Sigmoid colon (tissue), 4 donors: ENCODE measurements at regions not wholly inside any gene's neighbourhood (a gene's known extent, or its start where the extent isn't known, plus 50 kb on each side); places are given as distances from the start of the nearest gene placed in this dataset.

Experiments
- EP300 ChIP-seq, 4 donors: sonication (generic); formaldehyde crosslinking; IDR thresholded peaks; one replicate each; pipeline ENCODE4 v1.6.1; 2017; ENCODE audit warnings: antibody characterized with exemption in 4 of 4
- POLR2A ChIP-seq, 2 donors: fragments of 450-650 bp; IDR thresholded peaks; one replicate each; pipeline ENCODE4 v1.6.1; 2016; ENCODE audit warnings: antibody characterized with exemption in 2 of 2, mild to moderate bottlenecking in 2 of 2, moderate library complexity in 2 of 2
- POLR2AphosphoS5 ChIP-seq, 4 donors: sonication (generic); formaldehyde crosslinking; IDR thresholded peaks; one replicate each; pipeline ENCODE4 v1.6.1; 2017; ENCODE audit warnings: antibody characterized with exemption in 4 of 4
- TF ChIP-seq, protein P1 (sequence below), 4 experiments: fragments of 450-650 bp in 3 of 4; fragments of 200-600 bp in 1 of 4; IDR thresholded peaks; one replicate each; pipeline ENCODE4 v1.5.1; 2016 to 2019; ENCODE audit warnings: antibody characterized with exemption in 4 of 4, mild to moderate bottlenecking in 3 of 4, moderate library complexity in 2 of 4

DNA sequence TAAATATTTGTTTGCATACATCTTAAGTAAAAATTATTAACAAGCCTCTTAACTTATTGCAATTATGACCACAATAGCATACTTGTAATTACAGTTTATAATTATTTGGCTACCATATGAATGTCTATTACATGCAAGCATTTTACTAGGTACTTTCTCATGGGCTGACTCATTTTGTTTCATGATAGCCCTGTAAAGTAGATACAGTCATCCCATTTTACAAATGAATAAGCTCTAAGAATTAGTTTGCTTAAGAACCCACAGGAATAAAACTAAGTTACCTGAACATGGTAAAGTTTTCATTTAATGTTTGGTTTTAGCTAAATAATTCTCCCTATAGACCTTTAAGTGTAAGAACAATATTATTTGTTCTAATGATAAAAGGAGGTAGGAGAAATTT lies 126.6 kb upstream of the IZUMO3 start:
- TF ChIP-seq, protein P1, sequence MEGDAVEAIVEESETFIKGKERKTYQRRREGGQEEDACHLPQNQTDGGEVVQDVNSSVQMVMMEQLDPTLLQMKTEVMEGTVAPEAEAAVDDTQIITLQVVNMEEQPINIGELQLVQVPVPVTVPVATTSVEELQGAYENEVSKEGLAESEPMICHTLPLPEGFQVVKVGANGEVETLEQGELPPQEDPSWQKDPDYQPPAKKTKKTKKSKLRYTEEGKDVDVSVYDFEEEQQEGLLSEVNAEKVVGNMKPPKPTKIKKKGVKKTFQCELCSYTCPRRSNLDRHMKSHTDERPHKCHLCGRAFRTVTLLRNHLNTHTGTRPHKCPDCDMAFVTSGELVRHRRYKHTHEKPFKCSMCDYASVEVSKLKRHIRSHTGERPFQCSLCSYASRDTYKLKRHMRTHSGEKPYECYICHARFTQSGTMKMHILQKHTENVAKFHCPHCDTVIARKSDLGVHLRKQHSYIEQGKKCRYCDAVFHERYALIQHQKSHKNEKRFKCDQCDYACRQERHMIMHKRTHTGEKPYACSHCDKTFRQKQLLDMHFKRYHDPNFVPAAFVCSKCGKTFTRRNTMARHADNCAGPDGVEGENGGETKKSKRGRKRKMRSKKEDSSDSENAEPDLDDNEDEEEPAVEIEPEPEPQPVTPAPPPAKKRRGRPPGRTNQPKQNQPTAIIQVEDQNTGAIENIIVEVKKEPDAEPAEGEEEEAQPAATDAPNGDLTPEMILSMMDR (IDR thresholded peaks at IDR 0.05) = no peak
- TF ChIP-seq POLR2AphosphoS5 (IDR thresholded peaks at IDR 0.05) (no peak), POLR2A (IDR thresholded peaks at IDR 0.05) (no peak), EP300 (IDR thresholded peaks at IDR 0.05) (no peak)
